ENCODE measurements at regions not wholly inside any gene's neighbourhood (a gene's known extent, or its start where the extent isn't known, plus 50 kb on each side); places are given as distances from the start of the nearest gene placed in this dataset.

GRCh38 chr13:69600811-69601210, 506.8 kb upstream of the ATXN8OS start:
- TF ChIP-seq, protein P1, sequence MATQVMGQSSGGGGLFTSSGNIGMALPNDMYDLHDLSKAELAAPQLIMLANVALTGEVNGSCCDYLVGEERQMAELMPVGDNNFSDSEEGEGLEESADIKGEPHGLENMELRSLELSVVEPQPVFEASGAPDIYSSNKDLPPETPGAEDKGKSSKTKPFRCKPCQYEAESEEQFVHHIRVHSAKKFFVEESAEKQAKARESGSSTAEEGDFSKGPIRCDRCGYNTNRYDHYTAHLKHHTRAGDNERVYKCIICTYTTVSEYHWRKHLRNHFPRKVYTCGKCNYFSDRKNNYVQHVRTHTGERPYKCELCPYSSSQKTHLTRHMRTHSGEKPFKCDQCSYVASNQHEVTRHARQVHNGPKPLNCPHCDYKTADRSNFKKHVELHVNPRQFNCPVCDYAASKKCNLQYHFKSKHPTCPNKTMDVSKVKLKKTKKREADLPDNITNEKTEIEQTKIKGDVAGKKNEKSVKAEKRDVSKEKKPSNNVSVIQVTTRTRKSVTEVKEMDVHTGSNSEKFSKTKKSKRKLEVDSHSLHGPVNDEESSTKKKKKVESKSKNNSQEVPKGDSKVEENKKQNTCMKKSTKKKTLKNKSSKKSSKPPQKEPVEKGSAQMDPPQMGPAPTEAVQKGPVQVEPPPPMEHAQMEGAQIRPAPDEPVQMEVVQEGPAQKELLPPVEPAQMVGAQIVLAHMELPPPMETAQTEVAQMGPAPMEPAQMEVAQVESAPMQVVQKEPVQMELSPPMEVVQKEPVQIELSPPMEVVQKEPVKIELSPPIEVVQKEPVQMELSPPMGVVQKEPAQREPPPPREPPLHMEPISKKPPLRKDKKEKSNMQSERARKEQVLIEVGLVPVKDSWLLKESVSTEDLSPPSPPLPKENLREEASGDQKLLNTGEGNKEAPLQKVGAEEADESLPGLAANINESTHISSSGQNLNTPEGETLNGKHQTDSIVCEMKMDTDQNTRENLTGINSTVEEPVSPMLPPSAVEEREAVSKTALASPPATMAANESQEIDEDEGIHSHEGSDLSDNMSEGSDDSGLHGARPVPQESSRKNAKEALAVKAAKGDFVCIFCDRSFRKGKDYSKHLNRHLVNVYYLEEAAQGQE (IDR thresholded peaks at IDR 0.05; ENCODE audit: borderline replicate concordance): no peak
- TF ChIP-seq, protein P1 (CRISPR knock-in tag; IDR thresholded peaks at IDR 0.05; ENCODE audit: low read depth): no peak
- TF ChIP-seq NCOA1 (IDR thresholded peaks at IDR 0.05; ENCODE audit: low read depth) (no peak), CTCF (IDR thresholded peaks at IDR 0.05 in 2 of 3, conservative IDR thresholded peaks at IDR 0.05 in 1 of 3; ENCODE audit: insufficient read depth in 2 of 3, low read depth in 1 of 3, low read length in 3 of 3) (no peak), FOXA3 (CRISPR knock-in tag; conservative IDR thresholded peaks at IDR 0.05 in 1 of 2, IDR thresholded peaks at IDR 0.05 in 1 of 2) (no peak), SMAD2 (IDR thresholded peaks at IDR 0.05; ENCODE audit: low read depth, low read length) (no peak), ZNF551 (CRISPR knock-in tag; IDR thresholded peaks at IDR 0.05) (no peak), CTBP1 (IDR thresholded peaks at IDR 0.05; ENCODE audit: borderline replicate concordance) (no peak), FOS (IDR thresholded peaks at IDR 0.05; ENCODE audit: extremely low read depth, insufficient read length) (no peak), MTF1 (CRISPR knock-in tag; IDR thresholded peaks at IDR 0.05; ENCODE audit: borderline replicate concordance) (no peak), HDAC3 (IDR thresholded peaks at IDR 0.05; ENCODE audit: borderline replicate concordance, partially characterized antibody) (no peak)
- TF ChIP-seq, protein P2, sequence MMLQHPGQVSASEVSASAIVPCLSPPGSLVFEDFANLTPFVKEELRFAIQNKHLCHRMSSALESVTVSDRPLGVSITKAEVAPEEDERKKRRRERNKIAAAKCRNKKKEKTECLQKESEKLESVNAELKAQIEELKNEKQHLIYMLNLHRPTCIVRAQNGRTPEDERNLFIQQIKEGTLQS (IDR thresholded peaks at IDR 0.05): no peak
- TF ChIP-seq, protein P2 (CRISPR knock-in tag; conservative IDR thresholded peaks at IDR 0.05): no peak

Measured in K562 (cell line).